ENCODE measurements at regions not wholly inside any gene's neighbourhood (a gene's known extent, or its start where the extent isn't known, plus 50 kb on each side); places are given as distances from the start of the nearest gene placed in this dataset.
"Not testable (repeated sequence)": the region's sequence is repeated elsewhere in the genome, so short reads cannot be mapped to it uniquely, and the experiment has no call there.

DNA sequence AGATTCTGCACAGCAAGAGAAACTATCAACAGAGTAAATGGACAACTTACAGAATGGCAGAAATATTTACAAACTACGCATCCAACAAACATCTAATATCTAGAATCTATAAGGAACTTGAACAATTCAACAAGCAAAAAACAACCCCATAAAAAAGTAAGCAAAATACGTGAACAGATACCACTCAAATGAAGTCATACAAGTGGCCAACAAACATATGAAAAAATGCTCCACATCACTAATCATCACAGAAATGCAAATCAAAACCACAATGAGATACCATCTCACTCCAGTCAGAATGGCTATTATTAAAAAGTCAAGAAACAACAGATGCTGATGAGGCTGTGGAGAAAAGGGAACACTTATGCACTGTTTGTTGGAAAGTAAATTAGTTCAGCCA lies 540.3 kb upstream of the DPPA4 start:
- not testable (repeated sequence) for TF ChIP-seq CTCF (conservative IDR thresholded peaks at IDR 0.05; ENCODE audit: low read length); EZH2phosphoT487 (IDR thresholded peaks at IDR 0.05; ENCODE audit: borderline replicate concordance, low read depth, low read length)
